H7 (cell line): ENCODE measurements at regions not wholly inside any gene's neighbourhood (a gene's known extent, or its start where the extent isn't known, plus 50 kb on each side); places are given as distances from the start of the nearest gene placed in this dataset.

Experiments
- DNase-seq: peaks from one replicate; pipeline ENCODE4 v3.0.0; 2012
- H3K27me3 ChIP-seq: 2 replicates; pipeline ENCODE4 v1.6.0; 2011; ENCODE audit warnings: mild to moderate bottlenecking, low read length; ENCODE audit not compliant: control insufficient read depth, insufficient read depth
- H3K36me3 ChIP-seq: replicated peaks from 2 replicates; pipeline ENCODE4 v1.5.1; 2011; ENCODE audit warnings: low read length; ENCODE audit not compliant: control insufficient read depth, insufficient read depth
- H3K4me3 ChIP-seq: 2 replicates; pipeline ENCODE4 v1.5.1; 2011; ENCODE audit warnings: low read depth, mild to moderate bottlenecking, control low read depth, low read length, moderate library complexity; ENCODE audit not compliant: insufficient read depth

- Histone ChIP-seq H3K4me3 (no peak overlapping the region), H3K36me3 (no peaks in the 10 kb centered on the region), H3K27me3 (no peaks in the 10 kb centered on the region)
- DNase-seq, result no peak
Measured at GRCh38 chr2:14524041-14524802, 108.3 kb upstream of the LRATD1 start.

GRCh38 chr2:14524803-14525080 is 107.8 kb upstream of the LRATD1 start:
- no peak for DNase-seq
- no peaks in the 10 kb centered on the region for H3K36me3 ChIP-seq
- no peak overlapping the region for H3K4me3 ChIP-seq
- no peaks in the 10 kb centered on the region for H3K27me3 ChIP-seq

- H3K4me3 ChIP-seq, result no peak overlapping the region
- no peak for DNase-seq
- no peaks in the 10 kb centered on the region for H3K27me3 ChIP-seq
- no peaks in the 10 kb centered on the region for H3K36me3 ChIP-seq
Measured at GRCh38 chr2:14530506-14530905, 102.0 kb upstream of the LRATD1 start.

GRCh38 chr2:14533131-14533757 is 99.3 kb upstream of the LRATD1 start:
- DNase-seq, result no peak
- Histone ChIP-seq H3K4me3 (no peak overlapping the region), H3K27me3 (no peaks in the 10 kb centered on the region), H3K36me3 (no peaks in the 10 kb centered on the region)

GRCh38 chr2:14535156-14535555 is 97.4 kb upstream of the LRATD1 start:
- no peak for DNase-seq
- Histone ChIP-seq H3K4me3 (no peak overlapping the region), H3K36me3 (no peaks in the 10 kb centered on the region), H3K27me3 (no peaks in the 10 kb centered on the region)

GRCh38 chr2:14536976-14537375 is 95.5 kb upstream of the LRATD1 start:
- no peaks in the 10 kb centered on the region for H3K27me3 ChIP-seq
- no peak for DNase-seq
- no peak overlapping the region for H3K4me3 ChIP-seq
- no peaks in the 10 kb centered on the region for H3K36me3 ChIP-seq

GRCh38 chr2:14540015-14540414 is 92.5 kb upstream of the LRATD1 start:
- no peak for DNase-seq
- H3K36me3 ChIP-seq, result no peaks in the 10 kb centered on the region
- no peak overlapping the region for H3K4me3 ChIP-seq
- no peaks in the 10 kb centered on the region for H3K27me3 ChIP-seq

- Histone ChIP-seq H3K27me3 (no peaks in the 10 kb centered on the region), H3K36me3 (no peaks in the 10 kb centered on the region), H3K4me3 (no peak overlapping the region)
- no peak for DNase-seq
Measured at GRCh38 chr2:14543284-14543683, 89.2 kb upstream of the LRATD1 start.

GRCh38 chr2:14544247-14544646 is 88.3 kb upstream of the LRATD1 start:
- H3K27me3 ChIP-seq, result no peaks in the 10 kb centered on the region
- DNase-seq, result no peak
- H3K4me3 ChIP-seq, result no peak overlapping the region
- no peaks in the 10 kb centered on the region for H3K36me3 ChIP-seq

- no peaks in the 10 kb centered on the region for H3K27me3 ChIP-seq
- H3K36me3 ChIP-seq, result no peaks in the 10 kb centered on the region
- no peak overlapping the region for H3K4me3 ChIP-seq
- DNase-seq, result no peak
Measured at GRCh38 chr2:14547830-14548229, 84.7 kb upstream of the LRATD1 start.

GRCh38 chr2:14550658-14551057 is 81.9 kb upstream of the LRATD1 start:
- Histone ChIP-seq H3K4me3 (no peak overlapping the region), H3K27me3 (no peaks in the 10 kb centered on the region), H3K36me3 (no peaks in the 10 kb centered on the region)
- DNase-seq, result no peak

GRCh38 chr2:14551069-14551468 is 81.4 kb upstream of the LRATD1 start:
- no peak for DNase-seq
- no peaks in the 10 kb centered on the region for H3K36me3 ChIP-seq
- no peak overlapping the region for H3K4me3 ChIP-seq
- no peaks in the 10 kb centered on the region for H3K27me3 ChIP-seq

GRCh38 chr2:14552286-14552685 is 80.2 kb upstream of the LRATD1 start:
- no peak for DNase-seq
- H3K36me3 ChIP-seq, result no peaks in the 10 kb centered on the region
- H3K27me3 ChIP-seq, result no peaks in the 10 kb centered on the region
- no peak overlapping the region for H3K4me3 ChIP-seq

GRCh38 chr2:14552818-14553217 is 79.7 kb upstream of the LRATD1 start:
- no peak for DNase-seq

GRCh38 chr2:14554849-14555545 is 77.5 kb upstream of the LRATD1 start:
- H3K36me3 ChIP-seq, result no peaks in the 10 kb centered on the region

More at GRCh38 chr2:14552818-14553217, 79.7 kb upstream of the LRATD1 start:
- Histone ChIP-seq H3K4me3 (no peak overlapping the region), H3K36me3 (no peaks in the 10 kb centered on the region), H3K27me3 (no peaks in the 10 kb centered on the region)

More at GRCh38 chr2:14554849-14555545, 77.5 kb upstream of the LRATD1 start:
- Histone ChIP-seq H3K4me3 (no peak overlapping the region), H3K27me3 (no peaks in the 10 kb centered on the region)
- no peak for DNase-seq
